ENCODE measurements at regions not wholly inside any gene's neighbourhood (a gene's known extent, or its start where the extent isn't known, plus 50 kb on each side); places are given as distances from the start of the nearest gene placed in this dataset.

DNA sequence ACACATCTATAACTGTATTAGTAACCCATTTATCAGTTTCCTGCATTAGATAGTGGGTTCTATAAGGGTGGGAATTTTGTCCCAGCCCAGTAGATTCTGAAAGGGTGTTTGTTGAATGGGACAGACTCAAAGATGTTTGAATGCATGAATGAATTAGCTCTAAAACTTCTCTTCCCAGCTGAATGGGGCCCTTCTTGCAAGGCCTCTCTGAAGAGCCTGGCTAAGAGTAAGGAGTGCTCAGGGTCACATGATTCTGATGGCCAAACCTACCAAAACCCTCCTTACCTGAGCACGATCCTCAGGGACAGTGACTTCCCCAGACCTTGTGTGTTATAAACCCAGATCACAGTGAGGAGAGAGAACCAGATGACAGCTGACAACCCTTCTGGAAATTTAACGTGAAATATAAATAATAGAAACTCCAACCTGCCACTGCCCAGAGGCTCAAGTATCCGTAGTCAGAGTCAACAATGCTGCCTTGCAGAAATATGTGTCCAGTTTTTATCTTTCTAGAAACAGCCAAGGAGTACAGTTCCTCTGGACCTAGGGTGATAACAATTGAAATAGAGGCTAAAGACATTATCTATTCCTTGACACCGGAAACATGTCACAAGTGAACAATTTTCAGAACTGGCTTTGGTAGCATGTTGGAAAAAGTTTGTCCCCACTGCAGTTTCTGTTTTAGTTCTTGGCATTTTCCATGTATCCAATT lies 268.9 kb upstream of the MAF start:
- TF ChIP-seq, protein P1, sequence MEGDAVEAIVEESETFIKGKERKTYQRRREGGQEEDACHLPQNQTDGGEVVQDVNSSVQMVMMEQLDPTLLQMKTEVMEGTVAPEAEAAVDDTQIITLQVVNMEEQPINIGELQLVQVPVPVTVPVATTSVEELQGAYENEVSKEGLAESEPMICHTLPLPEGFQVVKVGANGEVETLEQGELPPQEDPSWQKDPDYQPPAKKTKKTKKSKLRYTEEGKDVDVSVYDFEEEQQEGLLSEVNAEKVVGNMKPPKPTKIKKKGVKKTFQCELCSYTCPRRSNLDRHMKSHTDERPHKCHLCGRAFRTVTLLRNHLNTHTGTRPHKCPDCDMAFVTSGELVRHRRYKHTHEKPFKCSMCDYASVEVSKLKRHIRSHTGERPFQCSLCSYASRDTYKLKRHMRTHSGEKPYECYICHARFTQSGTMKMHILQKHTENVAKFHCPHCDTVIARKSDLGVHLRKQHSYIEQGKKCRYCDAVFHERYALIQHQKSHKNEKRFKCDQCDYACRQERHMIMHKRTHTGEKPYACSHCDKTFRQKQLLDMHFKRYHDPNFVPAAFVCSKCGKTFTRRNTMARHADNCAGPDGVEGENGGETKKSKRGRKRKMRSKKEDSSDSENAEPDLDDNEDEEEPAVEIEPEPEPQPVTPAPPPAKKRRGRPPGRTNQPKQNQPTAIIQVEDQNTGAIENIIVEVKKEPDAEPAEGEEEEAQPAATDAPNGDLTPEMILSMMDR (IDR thresholded peaks at IDR 0.05) = no peak
- no peak for TF ChIP-seq POLR2A (IDR thresholded peaks at IDR 0.05)
